AG04449 (cell line): ENCODE measurements at regions not wholly inside any gene's neighbourhood (a gene's known extent, or its start where the extent isn't known, plus 50 kb on each side); places are given as distances from the start of the nearest gene placed in this dataset.

Experiments
- CTCF ChIA-PET: fragments of 350-600 bp; formaldehyde crosslinking; extraction: SDS; loops from one replicate; lab custom pipeline; 2021; ENCODE audit warnings: antibody characterized with exemption; lab: Yijun Ruan, JAX
- POLR2A ChIA-PET: fragments of 400-600, 350-600 bp; formaldehyde crosslinking; extraction: SDS; loops from one replicate; lab custom pipeline; 2020; ENCODE audit warnings: antibody characterized with exemption, inconsistent platforms; lab: Yijun Ruan, JAX
- DNase-seq: peaks from one replicate; pipeline ENCODE4 v3.0.0-alpha.2; 2010; ENCODE audit warnings: low read depth, low spot score
- H3K4me3 ChIP-seq: 2 replicates; pipeline ENCODE4 v1.5.1; 2011; ENCODE audit warnings: low read depth, mild to moderate bottlenecking, control low read depth, low read length
- TF ChIP-seq, protein P1 (sequence below): IDR thresholded peaks from one replicate; pipeline ENCODE4 v1.5.1; 2011; ENCODE audit warnings: mild to moderate bottlenecking, moderate library complexity, low read length, control low read depth, inconsistent platforms; ENCODE audit not compliant: insufficient read depth; ENCODE audit errors: missing control alignments

DNA sequence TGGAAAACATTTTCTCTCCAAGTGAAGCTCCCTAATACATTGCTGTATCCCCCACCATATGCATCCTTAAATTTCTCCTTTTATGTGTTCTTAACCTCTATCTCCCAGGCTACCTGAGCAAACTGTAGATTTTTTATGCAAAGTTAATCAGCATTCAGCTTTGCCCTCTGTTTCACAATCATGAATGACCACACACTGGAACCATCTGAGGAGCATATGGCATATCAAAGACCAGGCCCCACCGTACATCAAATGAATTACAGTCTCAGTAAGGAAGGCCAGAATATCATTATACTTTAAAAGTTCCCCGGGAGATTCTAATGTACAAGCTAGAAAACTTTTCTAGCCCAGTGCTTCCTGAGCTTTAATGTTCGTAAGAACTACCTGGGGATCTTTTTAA, 115.5 kb upstream of the NECTIN3 start:
- TF ChIP-seq, protein P1, sequence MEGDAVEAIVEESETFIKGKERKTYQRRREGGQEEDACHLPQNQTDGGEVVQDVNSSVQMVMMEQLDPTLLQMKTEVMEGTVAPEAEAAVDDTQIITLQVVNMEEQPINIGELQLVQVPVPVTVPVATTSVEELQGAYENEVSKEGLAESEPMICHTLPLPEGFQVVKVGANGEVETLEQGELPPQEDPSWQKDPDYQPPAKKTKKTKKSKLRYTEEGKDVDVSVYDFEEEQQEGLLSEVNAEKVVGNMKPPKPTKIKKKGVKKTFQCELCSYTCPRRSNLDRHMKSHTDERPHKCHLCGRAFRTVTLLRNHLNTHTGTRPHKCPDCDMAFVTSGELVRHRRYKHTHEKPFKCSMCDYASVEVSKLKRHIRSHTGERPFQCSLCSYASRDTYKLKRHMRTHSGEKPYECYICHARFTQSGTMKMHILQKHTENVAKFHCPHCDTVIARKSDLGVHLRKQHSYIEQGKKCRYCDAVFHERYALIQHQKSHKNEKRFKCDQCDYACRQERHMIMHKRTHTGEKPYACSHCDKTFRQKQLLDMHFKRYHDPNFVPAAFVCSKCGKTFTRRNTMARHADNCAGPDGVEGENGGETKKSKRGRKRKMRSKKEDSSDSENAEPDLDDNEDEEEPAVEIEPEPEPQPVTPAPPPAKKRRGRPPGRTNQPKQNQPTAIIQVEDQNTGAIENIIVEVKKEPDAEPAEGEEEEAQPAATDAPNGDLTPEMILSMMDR: no peak
- POLR2A ChIA-PET: no interaction called here
- no peak for DNase-seq
- CTCF ChIA-PET: no interaction called here
- H3K4me3 ChIP-seq: no peak overlapping the region

DNA sequence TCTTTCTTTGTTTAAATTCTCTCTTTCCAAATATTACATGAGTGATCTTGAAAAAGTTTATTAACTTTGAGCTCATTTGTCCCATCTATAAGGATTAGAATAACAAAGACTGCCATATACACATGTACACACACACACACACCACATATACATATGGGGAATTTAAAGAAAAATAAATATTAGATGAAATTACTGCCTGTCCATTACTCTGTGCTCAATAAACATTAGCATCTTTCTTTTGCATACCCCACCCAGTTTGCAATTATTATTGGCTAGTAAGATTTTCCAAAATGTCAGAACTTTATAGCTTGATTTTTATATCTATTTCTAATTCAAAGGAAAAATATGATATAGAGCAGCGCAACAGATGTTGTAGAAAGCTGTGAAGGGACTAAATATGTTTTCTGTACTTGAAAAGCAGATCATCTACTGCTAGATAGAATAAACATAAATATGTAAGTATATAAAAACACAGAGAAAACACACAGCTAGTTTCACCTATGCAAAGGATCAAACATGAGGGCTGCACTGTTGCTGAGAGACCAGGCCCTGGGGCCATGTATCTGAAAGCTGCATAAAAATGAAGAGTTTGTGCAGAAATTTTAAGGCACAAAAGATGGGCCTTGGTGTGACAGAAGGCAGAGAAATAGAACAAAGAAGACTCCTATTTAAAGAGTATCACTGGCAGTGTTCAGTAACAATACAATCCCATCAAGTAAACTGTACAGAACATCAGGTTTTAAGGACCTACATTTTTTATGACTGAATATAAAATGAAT, 114.2 kb upstream of the NECTIN3 start:
- no peak for DNase-seq
- CTCF ChIA-PET: interaction anchor here (1.1 kb wide), 1 partner anchor 9 kb away, joined by 3 read pairs; no protein-coding TSS in a partner anchor
- TF ChIP-seq, protein P1: no peak
- H3K4me3 ChIP-seq: no peak overlapping the region
- POLR2A ChIA-PET: no interaction called here

DNA sequence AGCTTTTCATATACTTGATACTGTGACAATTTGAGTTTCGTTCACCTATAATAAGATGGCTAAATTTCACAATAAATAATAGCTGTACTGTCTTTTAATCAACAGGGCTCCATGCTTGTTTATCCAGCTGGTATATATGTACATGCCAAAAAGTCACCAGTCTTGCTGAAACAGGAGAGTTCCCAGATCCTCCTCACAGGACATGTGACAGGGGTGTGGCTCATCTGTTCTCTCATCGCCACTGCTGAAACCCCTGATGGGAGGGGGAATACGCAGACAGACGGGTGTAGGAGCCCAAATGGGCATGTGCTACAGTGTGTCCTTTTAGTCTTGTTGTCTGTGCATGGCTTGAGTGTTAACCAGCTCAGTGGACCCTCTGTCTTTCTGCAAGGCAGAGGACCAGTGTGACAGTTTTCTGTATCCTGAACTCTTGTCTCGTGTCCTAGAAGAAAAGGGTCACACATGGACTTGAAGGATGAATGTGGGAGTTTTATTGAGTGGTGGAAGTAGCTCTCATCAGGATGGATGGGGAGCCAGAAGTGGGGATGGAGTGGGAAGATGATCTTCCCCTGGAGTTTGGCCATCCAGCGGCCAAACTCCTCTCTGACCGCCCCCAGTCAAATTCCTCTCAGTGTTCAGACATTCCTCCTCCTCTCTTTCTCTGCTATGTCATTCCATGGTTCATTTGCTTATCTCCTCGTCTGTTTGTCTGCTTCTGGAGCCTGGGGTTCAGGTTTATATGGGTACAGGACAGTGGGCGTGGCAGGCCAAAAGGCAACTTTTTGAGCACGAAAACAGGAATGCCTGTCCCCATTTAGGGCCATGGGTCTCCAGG, 113.1 kb upstream of the NECTIN3 start:
- ChIA-PET CTCF (interaction anchor here (1.1 kb wide), 1 partner anchor 8 kb away, joined by 3 read pairs; no protein-coding TSS in a partner anchor), POLR2A (no interaction called here)
- no peak overlapping the region for H3K4me3 ChIP-seq
- no peak for DNase-seq
- TF ChIP-seq, protein P1: no peak

DNA sequence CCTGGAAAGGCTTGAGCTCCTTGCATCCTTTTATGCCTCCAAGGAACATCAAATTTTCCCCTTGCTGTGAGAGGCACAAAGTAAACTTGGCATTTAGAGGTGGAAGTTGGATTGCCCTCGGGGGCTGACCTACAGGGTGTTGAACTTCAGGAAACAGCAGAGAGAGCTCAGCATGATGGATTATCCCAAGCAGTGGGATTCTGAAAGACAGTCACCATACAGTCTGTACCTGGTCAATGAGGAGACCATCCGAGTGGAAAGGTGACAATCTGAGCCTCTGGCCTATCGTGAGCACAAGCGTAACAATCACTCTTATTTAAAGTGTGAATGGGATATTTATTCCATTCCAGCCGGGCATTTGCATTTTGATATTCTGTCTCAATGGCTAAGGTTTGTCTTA, 105.6 kb upstream of the NECTIN3 start:
- ChIA-PET POLR2A (no interaction called here), CTCF (interaction anchor here (1.5 kb wide), 1 partner anchor 8 kb away, joined by 3 read pairs; no protein-coding TSS in a partner anchor)
- no peak for DNase-seq
- TF ChIP-seq, protein P1: no peak
- no peak overlapping the region for H3K4me3 ChIP-seq

DNA sequence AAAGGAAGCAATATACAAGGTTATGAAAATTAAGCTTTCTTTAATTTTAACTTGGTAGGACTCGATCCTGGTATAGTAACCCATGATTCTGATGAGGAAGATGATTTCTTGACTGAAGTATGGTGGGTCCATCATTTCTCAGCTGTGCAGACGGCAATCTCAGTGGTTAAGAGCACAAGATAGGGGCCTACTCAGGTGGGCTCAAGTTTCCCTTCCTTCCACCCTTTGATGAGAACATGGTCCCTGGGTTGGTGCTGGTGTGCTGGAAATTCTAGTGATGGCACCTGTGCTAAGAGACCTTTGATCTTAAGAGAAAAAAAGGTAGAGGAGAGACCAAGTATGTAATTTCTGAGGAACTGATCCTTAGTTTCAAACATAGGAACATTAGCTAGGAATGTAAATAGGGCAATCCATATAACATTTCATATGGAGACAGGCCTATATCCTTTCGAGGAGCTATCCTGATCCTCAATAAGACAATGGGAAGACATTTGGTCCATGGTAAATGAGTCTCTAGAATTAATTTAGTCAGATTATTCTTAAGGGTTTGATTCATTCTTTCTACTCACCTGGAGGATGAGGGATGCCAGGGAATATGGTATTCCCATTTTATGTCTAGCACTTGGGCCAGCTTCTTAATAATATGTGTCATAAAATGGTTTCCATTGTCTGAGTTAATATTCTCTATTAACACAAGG, 104.5 kb upstream of the NECTIN3 start:
- no peak for DNase-seq
- TF ChIP-seq, protein P1: no peak
- H3K4me3 ChIP-seq: no peak overlapping the region
- POLR2A ChIA-PET: no interaction called here
- CTCF ChIA-PET: interaction anchor here (1.5 kb wide), 1 partner anchor 10 kb away, joined by 3 read pairs; no protein-coding TSS in a partner anchor

DNA sequence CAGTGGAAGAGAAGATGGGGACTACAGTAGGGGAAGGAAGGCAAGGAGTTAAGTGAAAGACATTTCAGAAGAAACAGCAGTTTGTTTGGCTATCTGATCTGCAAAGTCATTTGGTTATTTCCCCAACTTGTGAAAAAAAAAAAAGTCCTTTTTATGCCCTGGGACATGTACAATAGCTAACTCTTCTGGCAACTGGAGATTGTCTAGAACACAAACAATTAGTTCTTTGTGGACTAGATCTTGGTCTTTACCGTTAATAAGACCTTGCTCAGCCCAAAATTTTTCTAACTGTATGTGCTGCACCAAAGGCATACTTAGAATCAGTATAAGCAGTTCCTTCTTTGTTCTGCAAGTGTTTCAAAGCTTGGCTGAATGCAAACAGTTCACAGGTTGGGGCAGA, 103.5 kb upstream of the NECTIN3 start:
- H3K4me3 ChIP-seq: no peak overlapping the region
- CTCF ChIA-PET: no interaction called here
- TF ChIP-seq, protein P1: no peak
- POLR2A ChIA-PET: no interaction called here
- no peak for DNase-seq
